GM21529 (cell line): ENCODE measurements at regions not wholly inside any gene's neighbourhood (a gene's known extent, or its start where the extent isn't known, plus 50 kb on each side); places are given as distances from the start of the nearest gene placed in this dataset.
A peak's percentile ranks its signal among the peaks of the same experiment; 100 is the strongest.

Experiments used
- ATAC-seq: cut with Tn5 transposase; IDR thresholded peaks from one replicate; pipeline ENCODE4 v1.9.1; 2021; ENCODE audit not compliant: unreplicated experiment

- no peak for ATAC-seq
Measured at GRCh38 chr10:88059190-88059589, 195.8 kb downstream of the PTEN start.

GRCh38 chr10:88060762-88061161 is 197.3 kb downstream of the PTEN start:
- no peak for ATAC-seq

- no peak for ATAC-seq
Measured at GRCh38 chr10:88062385-88062784, 199.0 kb downstream of the PTEN start.

GRCh38 chr10:88062798-88063472 is 199.5 kb downstream of the PTEN start:
- no peak for ATAC-seq

GRCh38 chr10:88063861-88064557 is 200.6 kb downstream of the PTEN start:
- no peak for ATAC-seq

- ATAC-seq: peak; percentile 71
Measured at GRCh38 chr10:88064608-88065382, 201.4 kb downstream of the PTEN start.

- ATAC-seq: peak; percentile 24
Measured at GRCh38 chr10:88065383-88066049, 202.1 kb downstream of the PTEN start.

- ATAC-seq: no peak
Measured at GRCh38 chr10:88066319-88066718, 202.9 kb downstream of the PTEN start.

GRCh38 chr10:88066876-88067275 is 203.5 kb downstream of the PTEN start:
- no peak for ATAC-seq

GRCh38 chr10:88067737-88068136 is 204.3 kb downstream of the PTEN start:
- no peak for ATAC-seq

- no peak for ATAC-seq
Measured at GRCh38 chr10:88069338-88069737, 205.9 kb downstream of the PTEN start.

- peak; percentile 60 for ATAC-seq
Measured at GRCh38 chr10:88070080-88070880, 206.9 kb downstream of the PTEN start.

- no peak for ATAC-seq
Measured at GRCh38 chr10:88071879-88072278, 208.5 kb downstream of the PTEN start.

- no peak for ATAC-seq
Measured at GRCh38 chr10:88073682-88074081, 210.3 kb downstream of the PTEN start.

GRCh38 chr10:88074971-88075370 is 211.5 kb downstream of the PTEN start:
- ATAC-seq: no peak

- peak; percentile 48 for ATAC-seq
Measured at GRCh38 chr10:88076027-88076880, 212.8 kb downstream of the PTEN start.

GRCh38 chr10:88077977-88078376 is 214.6 kb downstream of the PTEN start:
- ATAC-seq: no peak

GRCh38 chr10:88080213-88080612 is 216.8 kb downstream of the PTEN start:
- peak; percentile 53 for ATAC-seq

GRCh38 chr10:88081457-88082054 is 218.1 kb downstream of the PTEN start:
- no peak for ATAC-seq
